K562 (cell line): ENCODE measurements at regions not wholly inside any gene's neighbourhood (a gene's known extent, or its start where the extent isn't known, plus 50 kb on each side); places are given as distances from the start of the nearest gene placed in this dataset.
A peak's percentile ranks its signal among the peaks of the same experiment; 100 is the strongest.

Experiments
- ARID2 ChIP-seq: fragments of 450-650 bp; IDR thresholded peaks from 2 replicates; pipeline ENCODE4 v1.6.1; 2017; ENCODE audit warnings: antibody characterized with exemption, mild to moderate bottlenecking
- CC2D1A ChIP-seq: fragments of 450-650 bp; IDR thresholded peaks from 2 replicates; pipeline ENCODE4 v1.6.1; 2017; ENCODE audit warnings: mild to moderate bottlenecking
- CEBPB ChIP-seq: fragments of 450-650 bp; IDR thresholded peaks from 2 replicates; pipeline ENCODE4 v1.6.1; 2016; ENCODE audit warnings: missing genetic modification characterization, missing compliant biosample characterization
- HDAC8 ChIP-seq: fragments of 450-650 bp; IDR thresholded peaks from 2 replicates; pipeline ENCODE4 v1.6.1; 2016; ENCODE audit warnings: mild to moderate bottlenecking, missing genetic modification characterization, moderate library complexity, missing compliant biosample characterization
- RAD21 ChIP-seq, 2 experiments: fragments of 250-450 bp in 1 of 2; fragments of 450-650 bp in 1 of 2; sonication (Bioruptor Pico) in 1 of 2; formaldehyde crosslinking in 1 of 2; IDR thresholded peaks in 1 of 2; conservative IDR thresholded peaks in 1 of 2; 2 replicates each; pipeline versions ENCODE4 v1.4.0 to v1.8.0; 2020 to 2022; ENCODE audit warnings: mild to moderate bottlenecking in 2 of 2, moderate library complexity in 1 of 2
- RB1 ChIP-seq: fragments of 450-650 bp; IDR thresholded peaks from 2 replicates; pipeline ENCODE4 v1.6.1; 2017; ENCODE audit warnings: low read depth, mild to moderate bottlenecking
- RBM22 ChIP-seq: fragments of 200-400 bp; formaldehyde crosslinking; IDR thresholded peaks from 2 replicates; pipeline ENCODE4 v1.6.1; 2018; ENCODE audit warnings: low read length, low read depth; ENCODE audit not compliant: poor library complexity, severe bottlenecking
- STAT5A ChIP-seq: IDR thresholded peaks from 2 replicates; pipeline ENCODE4 v1.6.1; 2012; ENCODE audit warnings: low read length, inconsistent platforms, borderline replicate concordance
- TF ChIP-seq, protein P1 (sequence below), 2 experiments: fragments of 450-650 bp; formaldehyde crosslinking in 1 of 2; IDR thresholded peaks; 2 replicates each; pipeline versions ENCODE4 v1.4.0 to v1.6.1; 2014 to 2020; ENCODE audit warnings: mild to moderate bottlenecking in 2 of 2, borderline replicate concordance in 1 of 2, low read depth in 1 of 2
- TF ChIP-seq, protein P2 (sequence below): fragments of 450-650 bp; formaldehyde crosslinking; IDR thresholded peaks from 2 replicates; pipeline ENCODE4 v1.4.0; 2020; ENCODE audit warnings: mild to moderate bottlenecking, moderate library complexity
- TF ChIP-seq, protein P3 (sequence below), 3 experiments: IDR thresholded peaks in 2 of 3; conservative IDR thresholded peaks in 1 of 3; 2 replicates each; pipeline ENCODE4 v1.5.1; 2011 to 2012; ENCODE audit warnings: low read length in 3 of 3, mild to moderate bottlenecking in 3 of 3, control low read depth in 2 of 3, improper control_type of control experiment in 1 of 3, inconsistent platforms in 1 of 3, low read depth in 1 of 3, mixed read lengths in 1 of 3, moderate library complexity in 1 of 3; ENCODE audit not compliant: insufficient read depth in 2 of 3
- TF ChIP-seq, protein P4 (sequence below): fragments of 450-650 bp; formaldehyde crosslinking; IDR thresholded peaks from 2 replicates; pipeline ENCODE4 v1.4.0; 2022; ENCODE audit warnings: missing genetic modification characterization
- TF ChIP-seq, protein P5 (sequence below): sonication (generic); formaldehyde crosslinking; IDR thresholded peaks from 2 replicates; pipeline ENCODE4 v1.8.1; 2022; ENCODE audit warnings: missing genetic modification reagents

DNA sequence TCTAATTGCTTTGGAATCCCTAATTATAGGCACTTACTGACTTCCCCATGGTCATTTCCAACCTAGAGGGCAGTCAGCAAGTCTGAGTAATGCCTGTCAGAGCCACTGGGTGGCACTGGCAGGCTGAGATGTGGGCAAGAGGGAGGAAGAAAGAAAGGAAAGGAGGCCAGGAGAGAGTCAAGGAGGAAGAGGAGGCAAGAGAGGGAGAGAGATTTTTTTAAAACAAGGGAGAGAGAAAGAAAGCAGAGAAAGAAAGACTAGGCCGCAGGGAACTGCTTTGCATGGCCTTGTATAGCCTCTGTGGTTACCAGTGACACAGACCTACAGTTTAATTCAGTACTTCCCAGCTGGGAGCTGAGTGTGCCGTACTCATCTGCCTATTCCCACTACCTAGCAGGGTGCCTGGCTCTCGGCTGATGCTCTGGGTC is 210.4 kb upstream of the ADO start (continued):
- TF ChIP-seq, protein P1, sequence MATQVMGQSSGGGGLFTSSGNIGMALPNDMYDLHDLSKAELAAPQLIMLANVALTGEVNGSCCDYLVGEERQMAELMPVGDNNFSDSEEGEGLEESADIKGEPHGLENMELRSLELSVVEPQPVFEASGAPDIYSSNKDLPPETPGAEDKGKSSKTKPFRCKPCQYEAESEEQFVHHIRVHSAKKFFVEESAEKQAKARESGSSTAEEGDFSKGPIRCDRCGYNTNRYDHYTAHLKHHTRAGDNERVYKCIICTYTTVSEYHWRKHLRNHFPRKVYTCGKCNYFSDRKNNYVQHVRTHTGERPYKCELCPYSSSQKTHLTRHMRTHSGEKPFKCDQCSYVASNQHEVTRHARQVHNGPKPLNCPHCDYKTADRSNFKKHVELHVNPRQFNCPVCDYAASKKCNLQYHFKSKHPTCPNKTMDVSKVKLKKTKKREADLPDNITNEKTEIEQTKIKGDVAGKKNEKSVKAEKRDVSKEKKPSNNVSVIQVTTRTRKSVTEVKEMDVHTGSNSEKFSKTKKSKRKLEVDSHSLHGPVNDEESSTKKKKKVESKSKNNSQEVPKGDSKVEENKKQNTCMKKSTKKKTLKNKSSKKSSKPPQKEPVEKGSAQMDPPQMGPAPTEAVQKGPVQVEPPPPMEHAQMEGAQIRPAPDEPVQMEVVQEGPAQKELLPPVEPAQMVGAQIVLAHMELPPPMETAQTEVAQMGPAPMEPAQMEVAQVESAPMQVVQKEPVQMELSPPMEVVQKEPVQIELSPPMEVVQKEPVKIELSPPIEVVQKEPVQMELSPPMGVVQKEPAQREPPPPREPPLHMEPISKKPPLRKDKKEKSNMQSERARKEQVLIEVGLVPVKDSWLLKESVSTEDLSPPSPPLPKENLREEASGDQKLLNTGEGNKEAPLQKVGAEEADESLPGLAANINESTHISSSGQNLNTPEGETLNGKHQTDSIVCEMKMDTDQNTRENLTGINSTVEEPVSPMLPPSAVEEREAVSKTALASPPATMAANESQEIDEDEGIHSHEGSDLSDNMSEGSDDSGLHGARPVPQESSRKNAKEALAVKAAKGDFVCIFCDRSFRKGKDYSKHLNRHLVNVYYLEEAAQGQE (IDR thresholded peaks at IDR 0.05; ENCODE audit: borderline replicate concordance), result peak; percentile 73
- TF ChIP-seq, protein P1 (CRISPR knock-in tag; IDR thresholded peaks at IDR 0.05; ENCODE audit: low read depth), result no peak
- TF ChIP-seq RAD21 (CRISPR knock-in tag; conservative IDR thresholded peaks at IDR 0.05 in 1 of 2, IDR thresholded peaks at IDR 0.05 in 1 of 2) (peak; percentile 90 to 92), RBM22 (no peak), CC2D1A (0 out of 2 replicates have a peak, but pooled peaks have one; percentile 63), STAT5A (no peak), CEBPB (tag) (no peak), HDAC8 (tag) (no peak), ARID2 (peak; percentile 86), RB1 (0 out of 2 replicates have a peak, but pooled peaks have one; percentile 26)
- TF ChIP-seq, protein P2, sequence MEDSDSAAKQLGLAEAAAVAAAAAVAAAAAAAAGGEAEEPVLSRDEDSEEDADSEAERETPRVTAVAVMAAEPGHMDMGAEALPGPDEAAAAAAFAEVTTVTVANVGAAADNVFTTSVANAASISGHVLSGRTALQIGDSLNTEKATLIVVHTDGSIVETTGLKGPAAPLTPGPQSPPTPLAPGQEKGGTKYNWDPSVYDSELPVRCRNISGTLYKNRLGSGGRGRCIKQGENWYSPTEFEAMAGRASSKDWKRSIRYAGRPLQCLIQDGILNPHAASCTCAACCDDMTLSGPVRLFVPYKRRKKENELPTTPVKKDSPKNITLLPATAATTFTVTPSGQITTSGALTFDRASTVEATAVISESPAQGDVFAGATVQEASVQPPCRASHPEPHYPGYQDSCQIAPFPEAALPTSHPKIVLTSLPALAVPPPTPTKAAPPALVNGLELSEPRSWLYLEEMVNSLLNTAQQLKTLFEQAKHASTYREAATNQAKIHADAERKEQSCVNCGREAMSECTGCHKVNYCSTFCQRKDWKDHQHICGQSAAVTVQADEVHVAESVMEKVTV (CRISPR knock-in tag), result peak; percentile 88
- TF ChIP-seq, protein P3, sequence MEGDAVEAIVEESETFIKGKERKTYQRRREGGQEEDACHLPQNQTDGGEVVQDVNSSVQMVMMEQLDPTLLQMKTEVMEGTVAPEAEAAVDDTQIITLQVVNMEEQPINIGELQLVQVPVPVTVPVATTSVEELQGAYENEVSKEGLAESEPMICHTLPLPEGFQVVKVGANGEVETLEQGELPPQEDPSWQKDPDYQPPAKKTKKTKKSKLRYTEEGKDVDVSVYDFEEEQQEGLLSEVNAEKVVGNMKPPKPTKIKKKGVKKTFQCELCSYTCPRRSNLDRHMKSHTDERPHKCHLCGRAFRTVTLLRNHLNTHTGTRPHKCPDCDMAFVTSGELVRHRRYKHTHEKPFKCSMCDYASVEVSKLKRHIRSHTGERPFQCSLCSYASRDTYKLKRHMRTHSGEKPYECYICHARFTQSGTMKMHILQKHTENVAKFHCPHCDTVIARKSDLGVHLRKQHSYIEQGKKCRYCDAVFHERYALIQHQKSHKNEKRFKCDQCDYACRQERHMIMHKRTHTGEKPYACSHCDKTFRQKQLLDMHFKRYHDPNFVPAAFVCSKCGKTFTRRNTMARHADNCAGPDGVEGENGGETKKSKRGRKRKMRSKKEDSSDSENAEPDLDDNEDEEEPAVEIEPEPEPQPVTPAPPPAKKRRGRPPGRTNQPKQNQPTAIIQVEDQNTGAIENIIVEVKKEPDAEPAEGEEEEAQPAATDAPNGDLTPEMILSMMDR (IDR thresholded peaks at IDR 0.05 in 2 of 3, conservative IDR thresholded peaks at IDR 0.05 in 1 of 3; ENCODE audit: insufficient read depth in 2 of 3, low read depth in 1 of 3, low read length in 3 of 3), result peak; percentile 89 to 92 (median 92)
- TF ChIP-seq, protein P4, sequence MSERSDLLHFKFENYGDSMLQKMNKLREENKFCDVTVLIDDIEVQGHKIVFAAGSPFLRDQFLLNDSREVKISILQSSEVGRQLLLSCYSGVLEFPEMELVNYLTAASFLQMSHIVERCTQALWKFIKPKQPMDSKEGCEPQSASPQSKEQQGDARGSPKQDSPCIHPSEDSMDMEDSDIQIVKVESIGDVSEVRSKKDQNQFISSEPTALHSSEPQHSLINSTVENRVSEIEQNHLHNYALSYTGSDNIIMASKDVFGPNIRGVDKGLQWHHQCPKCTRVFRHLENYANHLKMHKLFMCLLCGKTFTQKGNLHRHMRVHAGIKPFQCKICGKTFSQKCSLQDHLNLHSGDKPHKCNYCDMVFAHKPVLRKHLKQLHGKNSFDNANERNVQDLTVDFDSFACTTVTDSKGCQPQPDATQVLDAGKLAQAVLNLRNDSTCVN (CRISPR knock-in tag), result 0 out of 2 replicates have a peak, but pooled peaks have one; percentile 33
- TF ChIP-seq, protein P5, sequence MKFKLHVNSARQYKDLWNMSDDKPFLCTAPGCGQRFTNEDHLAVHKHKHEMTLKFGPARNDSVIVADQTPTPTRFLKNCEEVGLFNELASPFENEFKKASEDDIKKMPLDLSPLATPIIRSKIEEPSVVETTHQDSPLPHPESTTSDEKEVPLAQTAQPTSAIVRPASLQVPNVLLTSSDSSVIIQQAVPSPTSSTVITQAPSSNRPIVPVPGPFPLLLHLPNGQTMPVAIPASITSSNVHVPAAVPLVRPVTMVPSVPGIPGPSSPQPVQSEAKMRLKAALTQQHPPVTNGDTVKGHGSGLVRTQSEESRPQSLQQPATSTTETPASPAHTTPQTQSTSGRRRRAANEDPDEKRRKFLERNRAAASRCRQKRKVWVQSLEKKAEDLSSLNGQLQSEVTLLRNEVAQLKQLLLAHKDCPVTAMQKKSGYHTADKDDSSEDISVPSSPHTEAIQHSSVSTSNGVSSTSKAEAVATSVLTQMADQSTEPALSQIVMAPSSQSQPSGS (CRISPR knock-in tag), result no peak
